ENCODE measurements at regions not wholly inside any gene's neighbourhood (a gene's known extent, or its start where the extent isn't known, plus 50 kb on each side); places are given as distances from the start of the nearest gene placed in this dataset.
"Not testable (repeated sequence)": the region's sequence is repeated elsewhere in the genome, so short reads cannot be mapped to it uniquely, and the experiment has no call there.

GRCh38 chr1:47491341-47491753 lies 53.5 kb downstream of the FOXD2 start:
- FAIRE-seq (no peak), DNase-seq (ENCODE audit: insufficient read length) (no peak)
- no peak for TF ChIP-seq POLR2A (IDR thresholded peaks at IDR 0.05; ENCODE audit: low read depth, low read length)

DNA sequence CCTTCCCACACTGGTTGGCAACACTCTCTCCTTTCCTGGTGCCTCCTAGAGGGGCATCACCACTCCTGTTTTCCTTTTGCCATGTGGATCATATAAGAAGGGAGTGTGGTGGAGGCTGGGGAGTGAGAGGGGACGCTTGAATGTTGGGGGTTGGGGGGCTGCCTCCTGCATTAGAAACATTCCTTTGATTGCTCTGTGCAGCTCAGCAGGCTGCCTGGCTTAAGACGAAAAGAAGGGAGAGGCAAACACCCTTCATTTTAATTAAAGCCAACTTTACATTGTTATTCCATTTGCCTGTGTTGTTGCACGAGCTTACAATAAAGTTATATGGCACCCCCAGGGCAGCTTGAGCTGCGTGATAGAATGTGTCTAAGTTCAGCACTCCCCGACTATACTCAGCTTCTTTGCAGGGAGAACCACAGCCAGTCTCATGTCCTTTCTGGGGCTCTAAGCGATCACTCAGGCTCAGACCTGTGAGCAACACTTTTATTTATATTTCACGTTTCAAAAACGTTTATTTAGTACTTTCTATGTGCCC lies 57.4 kb downstream of the FOXD2 start:
- no peak for DNase-seq (ENCODE audit: insufficient read length)
- FAIRE-seq = no peak
- TF ChIP-seq POLR2AphosphoS5 (IDR thresholded peaks at IDR 0.05; ENCODE audit: low read depth, low read length) (no peak), POLR2A (IDR thresholded peaks at IDR 0.05; ENCODE audit: low read depth, low read length) (no peak), TAF1 (IDR thresholded peaks at IDR 0.05; ENCODE audit: borderline replicate concordance, low read depth, low read length) (no peak)

DNA sequence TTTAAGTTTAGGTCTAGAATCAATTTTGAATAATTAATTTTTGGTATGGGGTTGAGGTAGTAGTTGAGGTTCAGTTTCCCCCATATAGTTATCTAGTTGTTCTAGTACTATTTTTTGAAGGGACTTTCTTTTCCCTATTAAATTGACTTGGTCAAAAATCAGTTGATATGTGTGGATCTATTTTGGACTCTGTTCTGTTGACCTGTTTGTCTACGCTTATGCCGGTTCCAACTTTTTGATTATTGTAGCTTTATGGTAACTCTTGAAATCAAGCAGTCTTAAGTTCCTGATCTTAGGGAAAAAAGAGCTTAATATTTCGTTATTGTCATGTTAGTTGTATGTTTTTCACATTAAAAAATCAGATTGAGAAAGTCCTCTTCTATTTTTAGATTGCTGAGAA lies 60.7 kb downstream of the FOXD2 start:
- no peak for TF ChIP-seq POLR2AphosphoS5 (IDR thresholded peaks at IDR 0.05; ENCODE audit: low read depth, low read length)
- no peak for TF ChIP-seq TAF1 (IDR thresholded peaks at IDR 0.05; ENCODE audit: borderline replicate concordance, low read depth, low read length)
- TF ChIP-seq POLR2A (IDR thresholded peaks at IDR 0.05; ENCODE audit: low read depth, low read length) = no peak
- FAIRE-seq (no peak), DNase-seq (ENCODE audit: insufficient read length) (no peak)

DNA sequence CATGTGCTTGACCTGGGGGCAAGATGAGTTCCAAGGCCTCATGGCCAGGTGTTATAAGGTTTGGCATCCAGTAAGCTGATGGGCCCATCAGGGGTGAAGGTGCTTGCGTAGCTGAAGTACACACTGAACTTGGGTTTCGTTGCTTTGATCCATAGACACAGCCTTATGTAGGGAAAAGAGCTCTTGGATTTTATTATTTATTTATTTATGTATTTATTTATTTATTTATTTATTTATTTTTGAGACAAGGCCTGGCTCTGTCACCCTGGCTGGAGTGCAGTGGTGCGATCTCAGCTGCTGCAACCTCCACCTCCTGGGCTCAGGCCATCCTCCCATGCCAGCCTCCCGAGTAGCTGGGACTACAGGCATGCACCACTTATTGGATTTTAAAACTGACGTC lies 63.2 kb downstream of the FOXD2 start:
- DNase-seq (ENCODE audit: insufficient read length) (no peak), FAIRE-seq (no peak)
- no peak for TF ChIP-seq TAF1 (IDR thresholded peaks at IDR 0.05; ENCODE audit: borderline replicate concordance, low read depth, low read length)
- no peak for TF ChIP-seq POLR2A (IDR thresholded peaks at IDR 0.05; ENCODE audit: low read depth, low read length)
- TF ChIP-seq POLR2AphosphoS5 (IDR thresholded peaks at IDR 0.05; ENCODE audit: low read depth, low read length) = no peak

DNA sequence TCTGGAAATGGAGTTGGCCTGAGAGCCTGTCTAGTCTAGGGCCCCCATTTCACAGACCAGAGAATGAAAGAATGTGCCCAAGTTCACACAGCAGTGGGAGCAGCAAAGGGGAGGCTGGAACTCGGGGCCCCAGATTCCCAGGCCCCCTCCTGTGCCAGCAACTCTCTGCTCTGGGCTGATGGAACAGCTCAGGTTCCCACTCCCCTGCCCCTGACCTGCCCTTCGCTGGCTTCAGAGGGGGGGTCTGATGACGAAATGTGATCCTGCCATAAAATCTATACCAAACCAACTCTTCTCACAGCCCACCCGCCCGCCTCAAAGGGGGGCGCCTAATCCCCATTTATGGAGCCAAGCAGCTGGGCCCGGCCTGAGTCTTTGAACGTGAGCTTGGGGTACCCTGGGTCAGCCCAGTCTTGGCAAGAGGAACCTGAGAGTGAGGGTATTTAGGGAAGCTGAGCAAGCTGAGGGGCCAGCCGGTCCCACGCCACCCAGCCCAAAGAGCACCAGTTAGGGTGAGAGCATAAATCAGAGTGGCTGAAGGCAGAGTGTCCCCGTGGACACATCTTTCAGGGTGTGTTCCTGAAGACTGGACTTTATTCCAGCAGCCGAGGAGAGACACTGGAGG lies 65.0 kb downstream of the FOXD2 start:
- TF ChIP-seq POLR2AphosphoS5 (IDR thresholded peaks at IDR 0.05; ENCODE audit: low read depth, low read length) (no peak), TAF1 (IDR thresholded peaks at IDR 0.05; ENCODE audit: borderline replicate concordance, low read depth, low read length) (no peak), POLR2A (IDR thresholded peaks at IDR 0.05; ENCODE audit: low read depth, low read length) (no peak)
- FAIRE-seq = no peak

GRCh38 chr1:47504840-47505239 lies 67.0 kb downstream of the FOXD2 start:
- DNase-seq (ENCODE audit: insufficient read length); FAIRE-seq: not testable (repeated sequence)

More for the DNA sequence above, 65.0 kb downstream of the FOXD2 start:
- no peak for DNase-seq (ENCODE audit: insufficient read length)

- TF ChIP-seq POLR2A (IDR thresholded peaks at IDR 0.05; ENCODE audit: low read depth, low read length) = no peak
- no peak for TF ChIP-seq POLR2AphosphoS5 (IDR thresholded peaks at IDR 0.05; ENCODE audit: low read depth, low read length)
- TF ChIP-seq TAF1 (IDR thresholded peaks at IDR 0.05; ENCODE audit: borderline replicate concordance, low read depth, low read length) = no peak
- FAIRE-seq = no peak
- no peak for DNase-seq (ENCODE audit: insufficient read length)
Observed at GRCh38 chr1:47505267-47505666, 67.4 kb downstream of the FOXD2 start.

- FAIRE-seq (no peak), DNase-seq (ENCODE audit: insufficient read length) (no peak)
- TF ChIP-seq POLR2A (IDR thresholded peaks at IDR 0.05; ENCODE audit: low read depth, low read length) (no peak), POLR2AphosphoS5 (IDR thresholded peaks at IDR 0.05; ENCODE audit: low read depth, low read length) (no peak), TAF1 (IDR thresholded peaks at IDR 0.05; ENCODE audit: borderline replicate concordance, low read depth, low read length) (no peak)
Observed at GRCh38 chr1:47506053-47506452, 68.2 kb downstream of the FOXD2 start.

DNA sequence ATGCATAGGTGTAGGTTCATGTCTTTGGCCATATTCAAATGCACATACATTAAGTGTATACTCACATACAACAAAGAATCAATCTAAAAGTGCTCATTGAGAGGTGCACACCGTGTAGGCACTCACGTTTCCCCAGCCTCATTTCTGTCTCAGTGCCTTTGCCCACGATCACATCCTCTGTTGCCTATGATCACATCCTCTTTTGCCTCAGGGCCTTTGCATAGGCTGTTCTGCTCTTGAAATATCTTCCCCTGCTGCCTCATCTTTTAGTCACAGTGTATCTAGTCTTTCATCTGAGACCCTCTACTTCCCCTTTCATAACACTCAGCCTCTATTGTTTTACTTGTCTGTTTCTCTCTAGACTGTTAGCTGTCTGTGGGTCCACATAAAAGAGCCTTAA lies 69.3 kb downstream of the FOXD2 start:
- TF ChIP-seq POLR2AphosphoS5 (IDR thresholded peaks at IDR 0.05; ENCODE audit: low read depth, low read length) (no peak), TAF1 (IDR thresholded peaks at IDR 0.05; ENCODE audit: borderline replicate concordance, low read depth, low read length) (no peak), POLR2A (IDR thresholded peaks at IDR 0.05; ENCODE audit: low read depth, low read length) (no peak)
- FAIRE-seq = no peak
- no peak for DNase-seq (ENCODE audit: insufficient read length)

DNA sequence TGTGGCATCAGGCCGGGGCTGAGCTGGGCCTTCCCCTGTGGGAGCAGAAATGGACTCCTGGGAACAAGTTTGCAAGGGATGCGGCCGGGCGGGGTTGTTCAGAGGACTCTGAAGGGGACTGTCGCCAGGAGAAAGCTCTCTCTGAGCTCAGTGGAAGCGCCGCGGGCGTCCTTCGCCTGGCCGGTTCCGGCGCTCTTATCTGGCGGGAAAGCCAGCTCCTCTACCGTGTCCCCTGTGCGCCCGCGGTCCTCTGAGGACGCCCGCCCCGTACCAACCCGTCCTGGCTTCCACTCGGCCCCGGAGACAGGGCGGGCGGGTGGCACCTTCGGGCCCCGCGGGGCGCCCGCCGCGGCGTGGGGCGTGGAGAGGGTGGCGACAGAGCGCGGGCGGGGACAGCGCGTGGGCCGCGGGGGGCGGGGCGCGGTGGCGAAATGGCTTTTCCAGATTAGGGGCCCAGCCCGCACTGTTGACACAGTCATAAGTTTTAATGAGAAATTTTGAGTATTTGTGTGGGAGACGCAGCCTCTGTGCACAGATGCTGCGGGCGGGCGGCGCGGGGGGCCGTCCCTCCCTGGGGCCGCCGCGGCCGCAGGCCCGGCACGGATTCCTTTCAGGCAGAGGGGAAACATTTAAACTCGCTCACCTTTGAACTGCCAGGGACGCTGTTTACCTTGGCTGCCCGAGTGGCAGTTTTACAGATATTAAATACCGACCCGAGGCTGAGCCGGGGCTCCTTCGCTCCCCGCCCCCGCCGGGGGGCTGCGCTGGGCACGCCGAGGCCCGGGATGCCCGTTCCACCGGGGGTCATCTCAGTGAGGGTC lies 70.2 kb downstream of the FOXD2 start:
- TF ChIP-seq POLR2A (IDR thresholded peaks at IDR 0.05; ENCODE audit: low read depth, low read length) = no peak
- TF ChIP-seq TAF1 (IDR thresholded peaks at IDR 0.05; ENCODE audit: borderline replicate concordance, low read depth, low read length) = no peak
- no peak for TF ChIP-seq POLR2AphosphoS5 (IDR thresholded peaks at IDR 0.05; ENCODE audit: low read depth, low read length)
- DNase-seq (ENCODE audit: insufficient read length) (peak; percentile 17), FAIRE-seq (no peak)

DNA sequence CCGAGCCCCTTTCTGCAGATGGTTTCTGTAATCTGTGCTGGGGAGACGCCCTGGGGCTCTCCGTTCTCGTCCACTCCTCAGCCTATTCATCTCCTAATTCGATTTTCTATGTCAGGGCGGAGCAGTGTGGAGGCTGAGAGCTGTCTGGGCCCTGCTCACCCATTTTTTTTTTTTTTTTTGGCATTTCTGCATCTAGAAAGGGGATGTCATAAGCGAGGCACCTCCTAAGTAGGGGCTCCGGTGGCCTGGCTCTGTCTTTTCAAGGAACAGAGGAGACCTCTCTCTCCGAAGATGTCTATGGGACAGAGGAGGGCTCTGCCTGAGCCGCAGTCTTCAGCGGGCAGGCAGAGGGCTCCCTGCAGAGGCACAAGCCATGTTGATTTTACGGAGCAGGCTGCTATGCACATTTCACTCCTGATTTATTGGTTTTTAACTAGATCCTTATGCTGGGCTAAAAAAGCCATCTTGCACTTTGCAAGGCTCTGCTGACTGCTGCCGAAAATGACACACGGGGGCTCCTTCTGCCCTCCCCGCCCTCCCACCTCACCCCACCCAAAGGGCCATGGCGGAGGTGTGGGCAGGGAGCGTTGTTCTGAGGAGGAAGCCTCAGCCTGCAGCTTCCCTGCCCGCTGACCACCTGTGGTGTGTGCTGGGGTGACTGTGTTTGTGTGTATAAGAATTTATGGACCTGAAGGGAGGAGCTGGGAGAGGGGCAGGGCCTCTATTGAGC lies 71.0 kb downstream of the FOXD2 start:
- no peak for TF ChIP-seq TAF1 (IDR thresholded peaks at IDR 0.05; ENCODE audit: borderline replicate concordance, low read depth, low read length)
- TF ChIP-seq POLR2A (IDR thresholded peaks at IDR 0.05; ENCODE audit: low read depth, low read length) = no peak
- TF ChIP-seq POLR2AphosphoS5 (IDR thresholded peaks at IDR 0.05; ENCODE audit: low read depth, low read length) = no peak
- FAIRE-seq = no peak
- no peak for DNase-seq (ENCODE audit: insufficient read length)
